Stimulated activated CD8-positive, alpha-beta memory T cell treated with anti-CD3 and anti-CD28 coated beads, Interleukin-2, amount 100 ng/mL, for 48 hours (primary cell): ENCODE measurements at regions not wholly inside any gene's neighbourhood (a gene's known extent, or its start where the extent isn't known, plus 50 kb on each side); places are given as distances from the start of the nearest gene placed in this dataset.

Experiments
- DNase-seq, 2 donors: peaks; one replicate each; pipeline ENCODE4 v3.0.0-alpha.2; 2020; ENCODE audit warnings: low read depth in 2 of 2

- no peak for DNase-seq
Observed at GRCh38 chr18:37628470-37629220, 63.0 kb upstream of the CELF4 start.

GRCh38 chr18:37624318-37624717 is 58.7 kb upstream of the CELF4 start:
- DNase-seq = no peak

- DNase-seq = no peak
Observed at GRCh38 chr18:37619964-37620363, 54.4 kb upstream of the CELF4 start.

GRCh38 chr18:37617623-37618022 is 52.0 kb upstream of the CELF4 start:
- DNase-seq = no peak
